Frontal cortex (tissue), 3 donors: ENCODE measurements at regions not wholly inside any gene's neighbourhood (a gene's known extent, or its start where the extent isn't known, plus 50 kb on each side); places are given as distances from the start of the nearest gene placed in this dataset.

Source experiments
- DNase-seq, 2 donors: peaks; one replicate each; pipeline ENCODE4 v3.0.0; 2012; ENCODE audit warnings: low spot score in 2 of 2
- FAIRE-seq: peaks from 2 replicates; lab custom pipeline; 2012; peaks lifted over from hg19 to GRCh38; lab: Jason Lieb, UNC
- donor health status: control.
- donor health status: control.
- donor health status: control.

DNA sequence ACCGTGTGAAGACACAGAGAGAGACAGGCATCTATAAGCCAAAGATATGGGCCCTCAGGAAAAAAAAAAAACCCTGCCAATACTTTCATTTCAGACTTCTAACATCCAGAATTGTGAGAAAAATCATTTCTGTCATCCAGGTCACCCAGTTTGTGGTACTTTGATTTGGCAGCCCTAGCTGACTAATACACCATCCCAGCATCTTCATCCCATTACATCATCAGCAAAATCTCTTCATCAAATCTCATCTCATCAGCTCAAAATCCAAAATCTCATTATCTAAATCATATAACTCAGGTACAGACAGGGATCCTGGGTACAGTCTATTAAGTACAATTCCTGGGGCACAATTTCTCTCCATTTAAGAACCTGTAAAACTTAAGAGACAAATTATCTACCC, 51.9 kb upstream of the GJA8 start:
- no peak for DNase-seq
- no peak for FAIRE-seq

DNA sequence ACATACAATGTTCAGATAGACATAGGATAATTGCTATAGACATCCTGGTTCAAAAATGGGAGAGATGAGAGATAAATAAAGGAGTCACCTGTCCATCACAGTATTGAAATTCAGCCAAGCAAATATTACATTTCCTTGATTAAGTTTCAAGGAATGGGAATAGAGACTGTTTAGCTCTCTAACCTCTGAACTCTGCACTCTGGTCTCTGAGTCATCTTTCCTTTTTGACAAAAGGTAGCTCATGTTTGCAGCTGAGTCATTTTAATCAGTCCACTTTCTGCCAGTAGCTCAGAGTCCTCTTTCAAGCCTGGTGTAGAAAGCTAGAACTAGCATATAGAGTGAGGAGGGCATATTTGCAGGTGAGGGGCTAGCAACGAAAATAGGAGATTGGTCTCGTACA, 51.4 kb upstream of the GJA8 start:
- DNase-seq (no peak), FAIRE-seq (no peak)

DNA sequence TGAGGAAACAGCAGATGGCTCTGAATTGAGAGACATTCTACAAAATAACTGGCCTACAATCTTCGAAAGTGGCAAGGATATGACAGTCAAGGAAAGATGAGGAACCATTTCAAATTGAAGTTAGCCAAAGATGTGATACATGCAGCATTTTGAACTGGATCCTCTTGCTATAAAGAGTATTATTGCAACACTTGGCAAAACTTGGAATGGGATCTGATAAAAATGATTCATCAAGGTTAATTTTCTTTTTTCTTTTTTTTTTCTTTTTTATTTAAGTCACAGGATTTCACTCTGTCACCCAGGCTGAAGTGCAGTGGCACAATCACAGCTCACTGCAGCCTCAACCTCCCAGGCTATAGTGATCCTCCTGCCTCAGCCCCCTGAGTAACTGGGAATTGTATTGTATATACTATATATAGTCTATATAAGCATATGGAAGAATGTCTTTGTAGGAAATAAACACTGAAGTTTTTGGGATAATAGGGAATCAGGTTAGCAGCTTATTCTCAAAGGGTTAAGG, 49.8 kb upstream of the GJA8 start:
- DNase-seq (no peak), FAIRE-seq (no peak)
